HFF-Myc (cell line): ENCODE measurements at regions not wholly inside any gene's neighbourhood (a gene's known extent, or its start where the extent isn't known, plus 50 kb on each side); places are given as distances from the start of the nearest gene placed in this dataset.

Experiments
- DNase-seq: peaks from one replicate; pipeline ENCODE4 v3.0.0-alpha.2; 2011; ENCODE audit warnings: low read depth; ENCODE audit errors: extremely low read depth
- H3K4me3 ChIP-seq: replicated peaks from 2 replicates; pipeline ENCODE4 v1.5.1; 2011; ENCODE audit warnings: low read depth, mild to moderate bottlenecking, control low read depth, low read length
- CTCF ChIP-seq: IDR thresholded peaks from 2 replicates; pipeline ENCODE4 v1.5.1; 2012; ENCODE audit warnings: mild to moderate bottlenecking, low read depth, low read length, control low read depth; ENCODE audit errors: missing control alignments

GRCh38 chr2:217305882-217306281, 446.0 kb upstream of the TNP1 start:
- DNase-seq = no peak
- TF ChIP-seq CTCF = no peak
- H3K4me3 ChIP-seq = no peak overlapping the region

GRCh38 chr2:217304582-217304981, 444.7 kb upstream of the TNP1 start:
- no peak overlapping the region for H3K4me3 ChIP-seq
- no peak for TF ChIP-seq CTCF
- no peak for DNase-seq

- TF ChIP-seq CTCF = no peak
- H3K4me3 ChIP-seq = no peak overlapping the region
- no peak for DNase-seq
These were observed 443.0 kb upstream of the TNP1 start for GRCh38 chr2:217302856-217303255.

GRCh38 chr2:217301142-217301925, 441.5 kb upstream of the TNP1 start:
- TF ChIP-seq CTCF = no peak
- DNase-seq = no peak
- no peak overlapping the region for H3K4me3 ChIP-seq

- no peak for DNase-seq
- TF ChIP-seq CTCF = no peak
- no peak overlapping the region for H3K4me3 ChIP-seq
These were observed 439.7 kb upstream of the TNP1 start for GRCh38 chr2:217299590-217299989.

GRCh38 chr2:217297096-217297495, 437.2 kb upstream of the TNP1 start:
- no peak overlapping the region for H3K4me3 ChIP-seq
- no peak for DNase-seq
- TF ChIP-seq CTCF = no peak

GRCh38 chr2:217294818-217295217, 435.0 kb upstream of the TNP1 start:
- no peak overlapping the region for H3K4me3 ChIP-seq
- TF ChIP-seq CTCF = no peak
- no peak for DNase-seq
